Fibroblast of lung (primary cell): ENCODE measurements at regions not wholly inside any gene's neighbourhood (a gene's known extent, or its start where the extent isn't known, plus 50 kb on each side); places are given as distances from the start of the nearest gene placed in this dataset.

Experiments used
- DNase-seq, 2 donors: peaks; one replicate each; pipeline versions ENCODE4 v3.0.0 to v3.0.0-alpha.2; 2010; ENCODE audit warnings: low read depth in 2 of 2
- H2AFZ ChIP-seq: 2 replicates; pipeline ENCODE4 v1.5.1; 2012; ENCODE audit warnings: low read length, control low read depth, inconsistent platforms
- H3K27ac ChIP-seq: 2 replicates; pipeline ENCODE4 v1.5.1; 2011; ENCODE audit warnings: low read length, control low read depth; ENCODE audit not compliant: insufficient read depth
- H3K27me3 ChIP-seq: 2 replicates; pipeline ENCODE4 v1.5.1; 2011; ENCODE audit warnings: mild to moderate bottlenecking, low read length; ENCODE audit not compliant: control insufficient read depth, insufficient read depth
- H3K36me3 ChIP-seq: 2 replicates; pipeline ENCODE4 v1.5.1; 2011; ENCODE audit warnings: low read length; ENCODE audit not compliant: control insufficient read depth, insufficient read depth
- H3K4me1 ChIP-seq: 2 replicates; pipeline ENCODE4 v1.5.1; 2011; ENCODE audit warnings: low read length; ENCODE audit not compliant: control insufficient read depth, insufficient read depth; ENCODE audit errors: extremely low read depth
- H3K4me2 ChIP-seq: 2 replicates; pipeline ENCODE4 v1.5.1; 2011; ENCODE audit warnings: low read length, control low read depth; ENCODE audit not compliant: insufficient read depth; ENCODE audit errors: extremely low read depth
- H3K4me3 ChIP-seq, 4 experiments: fragments of 200-600 bp in 1 of 4; sonication (generic) in 1 of 4; replicated peaks in 1 of 4; 2 replicates each; pipeline ENCODE4 v1.5.1; 2011 to 2016; ENCODE audit warnings: low read length in 4 of 4, low read depth in 3 of 4, mild to moderate bottlenecking in 3 of 4, control low read depth in 2 of 4, inconsistent platforms in 1 of 4, mixed read lengths in 1 of 4; ENCODE audit not compliant: insufficient read depth in 1 of 4; ENCODE audit errors: control extremely low read depth in 1 of 4
- H3K79me2 ChIP-seq: 2 replicates; pipeline ENCODE4 v1.5.1; 2012; ENCODE audit warnings: mild to moderate bottlenecking, low read length, inconsistent platforms; ENCODE audit not compliant: control insufficient read depth, insufficient read depth
- H3K9ac ChIP-seq: 2 replicates; pipeline ENCODE4 v1.5.1; 2011; ENCODE audit warnings: mild to moderate bottlenecking, low read length, control low read depth; ENCODE audit not compliant: insufficient read depth
- H3K9me3 ChIP-seq: 2 replicates; pipeline ENCODE4 v1.5.1; 2012; ENCODE audit warnings: low read depth, low read length; ENCODE audit not compliant: control insufficient read depth, insufficient read depth
- H4K20me1 ChIP-seq: 2 replicates; pipeline ENCODE4 v1.5.1; 2011; ENCODE audit warnings: low read length; ENCODE audit not compliant: control insufficient read depth, insufficient read depth; ENCODE audit errors: extremely low read depth
- EZH2 ChIP-seq: IDR thresholded peaks from 2 replicates; pipeline ENCODE4 v1.5.1; 2012; ENCODE audit warnings: low read length, control low read depth, mild to moderate bottlenecking; ENCODE audit errors: missing control alignments
- TF ChIP-seq, protein P1 (sequence below), 2 donors: IDR thresholded peaks in 1 of 2; conservative IDR thresholded peaks in 1 of 2; 1 replicate in 1 of 2; 2 replicates in 1 of 2; pipeline ENCODE4 v1.5.1; 2011 to 2012; ENCODE audit warnings: low read length in 2 of 2, control low read depth in 1 of 2, inconsistent platforms in 1 of 2, low read depth in 1 of 2, mild to moderate bottlenecking in 1 of 2

DNA sequence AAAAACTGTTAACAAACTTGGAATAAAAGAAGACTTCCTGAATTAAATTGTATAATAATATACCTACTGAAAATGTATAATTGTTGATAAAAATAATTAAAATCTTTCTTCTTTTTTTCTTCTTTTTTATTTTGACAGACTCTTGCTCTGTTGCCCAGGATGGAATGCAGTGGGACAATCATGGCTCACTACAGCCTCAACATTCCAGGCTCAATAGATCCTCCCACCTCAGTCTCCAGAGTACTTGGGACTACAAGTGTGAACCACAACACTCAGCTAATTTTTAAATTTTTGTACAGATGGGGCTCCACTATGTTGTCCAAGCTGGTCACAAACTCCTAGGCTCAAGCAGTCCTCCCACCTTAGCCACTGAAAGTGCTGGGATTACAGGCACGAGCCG is 1063.8 kb upstream of the CNTN5 start:
- Histone ChIP-seq H3K27ac (no peak overlapping the region), H3K27me3 (no peaks in the 10 kb centered on the region), H3K36me3 (no peaks in the 10 kb centered on the region), H2AFZ (no peak overlapping the region), H3K4me1 (no peaks in the 10 kb centered on the region), H3K9ac (no peak overlapping the region), H3K4me3 (no peak overlapping the region), H3K4me2 (no peak overlapping the region), H4K20me1 (no peaks in the 10 kb centered on the region), H3K9me3 (no peaks in the 10 kb centered on the region), H3K79me2 (no peaks in the 10 kb centered on the region)
- TF ChIP-seq, protein P1, sequence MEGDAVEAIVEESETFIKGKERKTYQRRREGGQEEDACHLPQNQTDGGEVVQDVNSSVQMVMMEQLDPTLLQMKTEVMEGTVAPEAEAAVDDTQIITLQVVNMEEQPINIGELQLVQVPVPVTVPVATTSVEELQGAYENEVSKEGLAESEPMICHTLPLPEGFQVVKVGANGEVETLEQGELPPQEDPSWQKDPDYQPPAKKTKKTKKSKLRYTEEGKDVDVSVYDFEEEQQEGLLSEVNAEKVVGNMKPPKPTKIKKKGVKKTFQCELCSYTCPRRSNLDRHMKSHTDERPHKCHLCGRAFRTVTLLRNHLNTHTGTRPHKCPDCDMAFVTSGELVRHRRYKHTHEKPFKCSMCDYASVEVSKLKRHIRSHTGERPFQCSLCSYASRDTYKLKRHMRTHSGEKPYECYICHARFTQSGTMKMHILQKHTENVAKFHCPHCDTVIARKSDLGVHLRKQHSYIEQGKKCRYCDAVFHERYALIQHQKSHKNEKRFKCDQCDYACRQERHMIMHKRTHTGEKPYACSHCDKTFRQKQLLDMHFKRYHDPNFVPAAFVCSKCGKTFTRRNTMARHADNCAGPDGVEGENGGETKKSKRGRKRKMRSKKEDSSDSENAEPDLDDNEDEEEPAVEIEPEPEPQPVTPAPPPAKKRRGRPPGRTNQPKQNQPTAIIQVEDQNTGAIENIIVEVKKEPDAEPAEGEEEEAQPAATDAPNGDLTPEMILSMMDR (conservative IDR thresholded peaks at IDR 0.05 in 1 of 2, IDR thresholded peaks at IDR 0.05 in 1 of 2; ENCODE audit: low read depth in 1 of 2, low read length in 2 of 2) = no peak
- TF ChIP-seq EZH2 = no peak
- no peak for DNase-seq

DNA sequence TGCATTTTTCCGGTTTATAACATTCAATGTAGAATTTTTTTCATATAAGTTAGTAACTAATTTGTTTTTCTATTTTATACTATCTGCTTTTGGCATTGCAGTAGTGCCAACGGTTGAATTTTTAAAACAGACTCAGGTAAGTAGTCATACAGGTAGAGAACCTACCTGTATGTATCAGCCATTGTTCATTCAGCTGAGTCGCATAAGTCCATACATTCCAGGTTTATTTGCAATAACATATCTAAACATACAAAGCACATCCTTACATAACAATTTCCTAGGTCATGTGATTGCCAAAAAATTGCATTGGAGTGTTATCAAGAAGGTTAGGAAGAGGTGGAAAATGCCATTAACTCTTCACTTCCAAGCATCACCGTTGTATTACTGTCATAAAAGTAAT is 1059.3 kb upstream of the CNTN5 start:
- no peaks in the 10 kb centered on the region for H3K36me3 ChIP-seq
- H3K4me2 ChIP-seq = no peak overlapping the region
- no peak overlapping the region for H3K4me3 ChIP-seq
- H3K9ac ChIP-seq = no peak overlapping the region
- no peak for DNase-seq
- H3K27ac ChIP-seq = no peak overlapping the region
- peaks cover 2% of the 10 kb centered on the region for H3K4me1 ChIP-seq
- no peaks in the 10 kb centered on the region for H3K9me3 ChIP-seq
- TF ChIP-seq, protein P1 (conservative IDR thresholded peaks at IDR 0.05 in 1 of 2, IDR thresholded peaks at IDR 0.05 in 1 of 2; ENCODE audit: low read depth in 1 of 2, low read length in 2 of 2) = no peak
- TF ChIP-seq EZH2 = no peak
- no peak overlapping the region for H2AFZ ChIP-seq
- H3K79me2 ChIP-seq = no peaks in the 10 kb centered on the region
- no peaks in the 10 kb centered on the region for H3K27me3 ChIP-seq
- H4K20me1 ChIP-seq = no peaks in the 10 kb centered on the region

DNA sequence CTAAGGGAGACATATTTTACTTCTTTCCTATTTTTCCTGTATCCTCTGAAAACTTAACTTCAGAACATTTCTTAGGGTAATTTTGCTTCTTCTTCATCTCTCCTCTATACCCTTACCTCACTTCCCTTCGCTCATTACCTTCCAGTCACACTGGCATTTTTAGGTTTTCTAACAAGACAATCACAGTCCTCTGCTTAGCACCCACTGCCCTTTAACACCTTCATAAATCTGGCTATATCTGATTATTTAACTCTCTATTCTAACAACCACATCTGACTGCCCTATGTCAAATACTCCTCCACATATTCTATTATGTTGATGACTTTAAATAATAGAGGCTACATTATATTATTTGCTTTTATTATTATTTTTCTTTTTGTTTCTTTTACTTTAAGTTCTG is 1058.0 kb upstream of the CNTN5 start:
- H3K4me3 ChIP-seq = no peak overlapping the region
- TF ChIP-seq, protein P1 (conservative IDR thresholded peaks at IDR 0.05 in 1 of 2, IDR thresholded peaks at IDR 0.05 in 1 of 2; ENCODE audit: low read depth in 1 of 2, low read length in 2 of 2) = no peak
- no peak for TF ChIP-seq EZH2

More for the DNA sequence above, 1058.0 kb upstream of the CNTN5 start:
- no peak for DNase-seq
- no peak overlapping the region for H3K4me2 ChIP-seq
- no peaks in the 10 kb centered on the region for H3K27me3 ChIP-seq
- peaks cover 2% of the 10 kb centered on the region for H3K4me1 ChIP-seq
- no peak overlapping the region for H3K9ac ChIP-seq
- H3K27ac ChIP-seq = no peak overlapping the region
- H3K36me3 ChIP-seq = no peaks in the 10 kb centered on the region
- no peaks in the 10 kb centered on the region for H3K79me2 ChIP-seq
- H3K9me3 ChIP-seq = no peaks in the 10 kb centered on the region
- no peaks in the 10 kb centered on the region for H4K20me1 ChIP-seq
- H2AFZ ChIP-seq = no peak overlapping the region
